ENCODE measurements at regions not wholly inside any gene's neighbourhood (a gene's known extent, or its start where the extent isn't known, plus 50 kb on each side); places are given as distances from the start of the nearest gene placed in this dataset.
A peak's percentile ranks its signal among the peaks of the same experiment; 100 is the strongest.
"Not testable (repeated sequence)": the region's sequence is repeated elsewhere in the genome, so short reads cannot be mapped to it uniquely, and the experiment has no call there.

DNA sequence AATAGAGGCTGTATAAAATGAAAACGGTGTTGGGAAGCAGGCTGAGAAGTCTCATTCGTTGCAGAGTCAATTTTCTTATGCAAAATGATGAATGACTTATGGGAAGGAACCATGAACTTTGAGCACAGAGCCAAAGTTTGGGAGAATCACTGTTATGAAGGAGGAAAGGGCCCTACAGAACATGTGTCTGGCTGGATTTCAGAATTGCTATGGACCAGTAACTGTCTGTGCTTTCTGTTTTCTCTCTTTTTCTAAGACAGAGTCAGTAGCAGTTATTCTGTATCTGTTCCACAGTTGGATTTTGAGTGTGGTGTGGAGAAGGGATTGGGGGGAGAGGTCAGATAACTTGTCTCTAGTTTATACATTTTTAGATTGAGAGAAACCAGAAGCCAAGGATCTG is 265.0 kb upstream of the HS3ST1 start:
- no peak for DNase-seq

DNA sequence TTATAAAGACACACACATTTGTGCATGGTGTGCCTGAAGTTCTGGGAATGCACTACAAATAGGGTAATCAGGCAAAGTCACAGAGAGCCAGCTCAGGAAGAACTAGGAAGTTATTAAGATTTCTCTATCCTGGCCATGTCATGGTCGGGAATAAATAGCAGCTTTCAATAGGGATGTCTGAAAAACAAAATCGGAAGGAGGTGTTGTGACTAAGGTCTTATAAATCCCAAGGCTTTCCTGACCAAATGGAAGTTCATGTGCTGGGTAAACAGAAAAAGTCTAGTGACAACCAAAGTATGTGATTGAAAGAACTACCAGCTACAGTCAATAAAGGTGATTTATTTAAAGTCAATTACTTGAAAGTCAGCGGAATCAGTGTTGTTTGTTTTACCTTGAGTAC is 262.5 kb upstream of the HS3ST1 start:
- DNase-seq: no peak

- DNase-seq: no peak
Observed at GRCh38 chr4:11687727-11688126, 259.0 kb upstream of the HS3ST1 start.

DNA sequence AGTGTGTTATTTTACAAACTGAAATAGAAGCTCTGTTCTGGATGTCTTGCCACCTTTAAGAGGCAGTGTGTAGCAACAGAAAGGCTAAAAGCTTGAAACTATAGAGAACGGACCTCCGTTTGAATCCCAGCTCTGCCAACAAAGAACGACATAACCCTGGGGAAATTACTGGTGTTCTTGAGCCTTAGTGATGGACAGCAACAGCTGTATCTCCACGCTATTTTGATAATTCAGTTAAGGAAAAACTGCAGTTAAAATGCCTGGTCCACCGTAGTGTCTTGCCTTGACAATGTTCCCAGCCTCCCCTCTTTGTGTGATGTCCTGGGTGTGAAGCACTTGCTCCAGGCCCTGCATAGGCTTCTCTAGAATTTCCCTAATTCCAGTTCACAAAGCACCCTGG is 256.8 kb upstream of the HS3ST1 start:
- DNase-seq: no peak

DNA sequence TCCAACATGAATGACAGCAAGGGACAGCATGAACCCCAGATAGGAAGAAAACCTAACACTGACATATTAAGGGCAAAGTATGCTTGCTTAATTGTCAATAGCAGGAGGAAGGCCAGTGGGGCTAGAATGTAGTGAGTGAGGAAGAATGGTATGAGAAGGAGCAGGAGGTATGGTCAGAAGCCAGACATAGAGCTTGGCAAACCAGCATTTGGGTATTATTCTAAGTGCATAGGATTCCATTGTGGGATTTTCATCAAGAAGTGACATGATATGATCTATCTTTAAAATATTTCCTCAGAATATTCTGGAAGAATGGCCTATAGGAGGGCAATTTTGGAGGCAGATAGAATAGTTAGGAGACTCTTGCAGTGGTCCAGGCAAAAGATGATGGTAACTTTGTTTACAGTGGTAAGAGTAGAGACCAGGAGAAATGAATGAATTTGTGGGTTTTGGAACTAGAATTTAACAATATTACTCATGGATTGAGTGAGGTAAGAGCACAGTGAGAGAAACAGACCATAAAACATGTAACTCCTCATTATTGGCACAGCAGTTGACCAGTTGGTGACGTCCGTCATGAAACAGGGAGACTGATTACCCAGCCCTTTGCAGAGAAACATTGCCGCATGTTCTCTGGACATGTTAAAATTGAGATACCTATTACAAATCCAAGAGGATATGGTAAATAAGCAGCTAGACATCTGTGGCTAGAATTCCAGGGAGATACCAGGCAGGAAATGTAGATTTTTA is 246.5 kb upstream of the HS3ST1 start:
- DNase-seq: no peak

GRCh38 chr4:11670304-11670703 is 241.6 kb upstream of the HS3ST1 start:
- DNase-seq: no peak

DNA sequence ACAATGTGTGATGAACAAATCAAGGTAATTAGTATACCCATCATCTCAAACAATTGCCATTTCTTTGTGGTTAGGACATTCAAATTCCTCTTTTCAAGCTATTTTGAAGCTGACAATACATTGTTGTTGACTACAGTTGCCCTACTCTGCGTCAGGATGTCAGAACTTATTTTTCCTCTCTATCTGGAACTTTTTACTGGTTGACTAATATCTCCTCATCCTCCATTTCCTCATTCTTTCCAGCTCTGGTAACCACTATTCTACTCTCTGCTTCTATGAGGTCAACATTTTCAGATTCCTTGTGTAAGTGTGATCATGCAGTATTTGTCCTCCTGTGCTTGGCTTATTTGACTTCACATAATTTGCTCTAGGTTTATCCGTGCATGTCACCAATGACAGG is 240.5 kb upstream of the HS3ST1 start:
- no peak for DNase-seq

GRCh38 chr4:11663114-11663513 is 234.4 kb upstream of the HS3ST1 start:
- DNase-seq: no peak

DNA sequence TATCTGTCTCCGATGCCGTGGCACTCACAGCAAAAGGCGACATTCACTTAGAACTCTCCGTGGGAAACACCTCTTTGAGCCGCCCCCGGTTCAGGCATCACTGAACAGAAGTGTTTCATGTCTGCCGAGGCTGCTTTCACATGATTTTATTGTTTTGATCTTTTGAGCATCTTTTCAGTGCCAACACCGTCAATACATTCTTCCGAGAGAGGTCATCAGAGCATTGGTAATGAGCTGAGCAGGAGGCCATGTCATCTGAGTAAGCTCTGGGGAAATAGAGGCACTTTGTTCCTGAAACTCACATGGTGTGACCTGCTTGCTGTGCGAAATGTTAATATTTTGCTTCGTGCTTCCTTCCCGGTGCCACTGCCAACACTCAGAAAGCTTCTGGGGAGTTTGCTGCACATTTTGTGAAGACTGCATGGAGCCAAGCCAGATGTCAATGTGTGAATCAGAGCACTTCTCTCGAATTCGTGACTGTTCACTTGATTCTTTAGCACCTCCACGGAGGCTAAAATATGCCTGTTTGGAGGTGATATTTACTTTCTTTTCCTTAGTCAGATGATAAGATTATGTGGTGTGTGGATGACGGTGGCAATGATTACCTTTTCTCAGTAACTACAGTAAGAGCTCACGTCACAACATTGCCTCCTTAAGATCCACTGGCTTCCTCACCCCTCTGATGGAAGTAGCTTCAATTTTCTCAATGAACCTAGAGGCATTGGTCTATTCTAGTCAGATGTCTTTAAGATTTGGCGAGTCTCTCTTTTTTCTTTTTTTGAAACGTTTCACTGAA is 222.3 kb upstream of the HS3ST1 start:
- no peak for DNase-seq

GRCh38 chr4:11647433-11647832 is 218.7 kb upstream of the HS3ST1 start:
- DNase-seq: no peak

DNA sequence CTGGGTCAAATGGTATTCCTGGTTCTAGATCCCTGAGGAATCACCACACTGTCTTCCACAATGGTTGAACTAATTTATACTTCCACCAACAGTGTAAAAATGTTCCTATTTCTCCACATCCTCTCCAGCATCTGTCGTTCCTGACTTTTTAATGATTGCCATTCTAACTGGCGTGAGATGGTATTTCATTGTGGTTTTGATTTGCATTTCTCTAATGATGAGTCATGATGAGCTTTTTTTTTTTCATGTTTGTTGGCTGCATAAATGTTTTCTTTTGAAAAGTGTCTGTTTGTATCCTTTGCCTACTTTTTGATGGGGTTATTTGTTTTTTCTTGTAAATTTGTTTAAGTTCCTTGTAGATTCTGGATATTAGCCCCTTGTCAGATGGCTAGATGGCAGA is 214.4 kb upstream of the HS3ST1 start:
- DNase-seq: not testable (repeated sequence)

GRCh38 chr4:11640584-11640983 is 211.9 kb upstream of the HS3ST1 start:
- DNase-seq: no peak

DNA sequence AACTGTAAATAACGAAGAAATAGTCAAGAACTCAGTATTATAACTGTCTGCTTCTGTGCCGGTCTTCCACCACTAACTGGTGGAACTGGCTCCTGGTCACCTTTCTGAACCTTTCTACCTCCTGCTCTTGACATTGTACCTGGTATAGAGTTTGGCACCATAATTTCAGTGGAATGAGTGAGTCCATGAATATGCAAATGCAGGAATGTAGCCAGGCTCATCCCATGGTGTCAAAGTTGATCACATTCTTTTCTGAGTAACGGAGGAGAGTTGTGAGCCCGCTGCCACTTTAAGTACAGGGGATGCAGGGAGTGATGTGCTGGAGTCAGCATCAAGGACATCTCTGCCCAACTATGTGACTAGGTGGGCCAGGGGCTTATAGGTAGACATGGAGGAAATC is 207.9 kb upstream of the HS3ST1 start:
- no peak for DNase-seq

DNA sequence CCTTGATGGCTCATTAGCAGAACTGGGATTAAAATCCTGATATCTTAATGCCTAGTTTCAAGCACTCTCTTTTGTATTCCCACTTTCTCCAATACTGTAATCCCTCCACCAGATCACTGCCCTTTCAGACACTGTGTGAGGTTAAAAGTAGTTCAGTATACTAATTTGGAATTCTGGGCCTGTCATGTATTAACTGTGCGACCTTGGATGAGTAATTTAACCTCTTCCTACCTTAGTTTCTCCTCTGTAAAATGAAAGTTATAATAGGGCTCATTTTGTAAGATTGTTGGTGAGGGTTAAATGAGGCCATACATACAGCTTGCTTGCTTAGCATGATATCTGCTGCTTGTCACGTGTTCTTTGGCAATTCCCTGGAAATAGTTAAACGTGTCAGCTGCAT is 207.3 kb upstream of the HS3ST1 start:
- no peak for DNase-seq

GRCh38 chr4:11635342-11635741 is 206.6 kb upstream of the HS3ST1 start:
- peak in 2 of 4 experiments; percentile 22 to 24 for DNase-seq

- no peak for DNase-seq
Observed at GRCh38 chr4:11634283-11634682, 205.6 kb upstream of the HS3ST1 start.

- DNase-seq: no peak
Observed at GRCh38 chr4:11633430-11633829, 204.7 kb upstream of the HS3ST1 start.

- DNase-seq: no peak
Observed at GRCh38 chr4:11632483-11632882, 203.8 kb upstream of the HS3ST1 start.

DNA sequence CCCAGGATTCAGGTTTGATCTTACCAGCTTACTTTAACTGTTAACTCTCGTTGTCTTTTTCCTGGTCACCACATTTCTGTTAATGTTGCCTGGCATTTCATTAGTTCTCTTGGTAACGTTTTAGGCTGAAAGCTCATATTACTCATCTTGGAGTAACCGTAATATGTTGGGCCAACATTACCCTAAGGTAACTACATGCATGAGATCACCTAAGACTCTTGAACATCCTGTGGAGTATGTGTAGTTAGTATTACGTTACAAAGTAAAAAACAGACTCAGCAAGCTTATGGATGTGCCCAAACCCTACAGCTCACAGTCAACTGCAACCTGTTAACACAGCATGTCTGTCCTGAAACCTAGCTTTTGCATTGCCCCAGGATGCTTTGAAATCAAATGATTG is 203.3 kb upstream of the HS3ST1 start:
- DNase-seq: no peak

- DNase-seq: no peak
Observed at GRCh38 chr4:11631416-11631815, 202.7 kb upstream of the HS3ST1 start.

DNA sequence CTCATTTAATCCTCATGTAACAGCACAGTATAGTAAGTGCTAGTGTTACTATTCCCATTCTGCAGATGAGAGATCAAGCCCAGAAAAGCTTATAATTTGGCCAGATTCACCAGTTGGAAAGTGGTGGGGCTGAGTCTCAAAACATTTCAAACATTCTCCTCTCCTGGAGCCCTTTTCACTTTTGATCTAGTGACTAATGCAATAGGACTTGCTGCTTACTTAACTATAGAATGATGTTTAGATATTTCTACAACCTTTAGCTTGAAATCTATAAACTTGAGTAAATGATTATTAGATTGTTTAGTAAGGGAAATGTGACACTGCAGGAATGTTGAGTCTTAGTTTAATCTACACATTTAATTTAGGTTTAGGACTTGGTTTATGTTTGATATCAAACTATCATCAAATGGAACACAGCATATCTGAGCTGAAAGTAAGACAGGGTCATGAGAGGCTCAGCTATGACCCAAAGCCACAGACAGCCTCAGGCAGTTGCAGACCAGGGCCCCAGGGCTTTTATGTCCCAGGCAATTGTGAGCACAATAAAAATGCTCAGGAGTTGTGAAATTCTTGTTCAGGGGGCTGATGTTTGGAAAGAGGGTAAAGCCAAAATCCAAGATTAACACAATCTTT is 199.5 kb upstream of the HS3ST1 start:
- no peak for DNase-seq

DNA sequence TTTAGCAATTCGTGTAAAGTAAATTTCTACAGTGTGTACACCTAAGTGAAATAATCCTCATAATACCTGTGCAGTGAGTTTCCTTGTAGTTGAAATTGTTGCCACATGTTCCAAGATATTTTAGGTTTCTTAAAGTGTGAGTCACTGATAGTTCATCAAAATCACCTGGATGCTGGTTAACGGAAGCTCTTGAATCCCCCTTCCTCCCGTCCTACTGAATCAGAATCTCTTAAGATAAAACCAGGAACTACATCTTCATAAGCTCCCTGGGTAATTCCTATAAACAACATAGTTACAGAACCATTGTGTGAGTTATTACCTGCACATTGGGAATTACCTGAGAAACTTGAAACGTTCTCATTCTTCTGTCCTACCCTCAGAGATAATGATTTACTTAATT is 197.4 kb upstream of the HS3ST1 start:
- no peak for DNase-seq

- no peak for DNase-seq
Observed at GRCh38 chr4:11625211-11625610, 196.5 kb upstream of the HS3ST1 start.

- peak in 3 of 4 experiments; percentile 13 to 28 (median 19) for DNase-seq
Observed at GRCh38 chr4:11624370-11624769, 195.7 kb upstream of the HS3ST1 start.

Data from suppressor macrophage (primary cell).